Endothelial cell of umbilical vein (primary cell): ENCODE measurements at regions not wholly inside any gene's neighbourhood (a gene's known extent, or its start where the extent isn't known, plus 50 kb on each side); places are given as distances from the start of the nearest gene placed in this dataset.

Experiments used
- BruUV-seq: library from RNA; stranded (reverse); fragments of 400-500 nt; replicated peaks from 2 replicates; lab custom pipeline; 2021; lab: Mats Ljungman, UMichigan
- CTCF ChIA-PET: fragments of 300-600, 350-600 bp; sonication (Branson Sonifier 250); formaldehyde crosslinking; loops from one replicate; lab custom pipeline; 2021; ENCODE audit warnings: antibody characterized with exemption, inconsistent platforms; lab: Charles Lee
- POLR2A ChIA-PET: fragments of 300-600, 350-600 bp; sonication (Branson Sonifier 250); formaldehyde crosslinking; loops from one replicate; lab custom pipeline; 2021; ENCODE audit warnings: antibody characterized with exemption, inconsistent platforms; lab: Charles Lee
- DNase-seq: peaks from one replicate; pipeline ENCODE4 v3.0.0-alpha.2; 2011; ENCODE audit warnings: low read depth, low spot score
- FAIRE-seq: peaks from 2 replicates; lab custom pipeline; 2011; peaks lifted over from hg19 to GRCh38; lab: Jason Lieb, UNC
- H2AFZ ChIP-seq: 2 replicates; pipeline ENCODE4 v1.6.0; 2012; ENCODE audit warnings: low read depth, low read length, control low read depth, inconsistent platforms
- H3K27ac ChIP-seq: 2 replicates; pipeline ENCODE4 v1.5.1; 2011; ENCODE audit warnings: low read depth, mild to moderate bottlenecking, control low read depth, low read length, moderate library complexity; ENCODE audit not compliant: insufficient read depth
- H3K27me3 ChIP-seq, 2 experiments: 2 replicates each; pipeline versions ENCODE4 v1.6.0 to v1.6.1; 2011; ENCODE audit warnings: low read length in 2 of 2, mixed read lengths in 1 of 2; ENCODE audit not compliant: control insufficient read depth in 2 of 2, insufficient read depth in 2 of 2
- H3K36me3 ChIP-seq, 2 experiments: 2 replicates in 1 of 2; 3 replicates in 1 of 2; pipeline ENCODE4 v1.5.1; 2011; ENCODE audit warnings: low read length in 2 of 2, mild to moderate bottlenecking in 1 of 2, moderate library complexity in 1 of 2; ENCODE audit not compliant: control insufficient read depth in 2 of 2, insufficient read depth in 2 of 2; ENCODE audit errors: extremely low read depth in 1 of 2
- H3K4me1 ChIP-seq: 3 replicates; pipeline ENCODE4 v1.5.1; 2011; ENCODE audit warnings: mild to moderate bottlenecking, low read length; ENCODE audit not compliant: control insufficient read depth, insufficient read depth; ENCODE audit errors: extremely low read depth
- H3K4me2 ChIP-seq: 2 replicates; pipeline ENCODE4 v1.6.1; 2011; ENCODE audit warnings: low read length, control low read depth, mixed read lengths; ENCODE audit not compliant: insufficient read depth
- H3K4me3 ChIP-seq, 3 experiments: fragments of 200-600 bp in 1 of 3; sonication (generic), shearing (Covaris generic) in 1 of 3; replicated peaks in 1 of 3; 2 replicates each; pipeline ENCODE4 v1.5.1; 2011 to 2016; ENCODE audit warnings: control low read depth in 3 of 3, low read length in 3 of 3, mild to moderate bottlenecking in 2 of 3, inconsistent platforms in 1 of 3, low read depth in 1 of 3, moderate library complexity in 1 of 3; ENCODE audit not compliant: insufficient read depth in 1 of 3
- H3K79me2 ChIP-seq: 2 replicates; pipeline ENCODE4 v1.6.0; 2012; ENCODE audit warnings: low read length, inconsistent platforms; ENCODE audit not compliant: control insufficient read depth, insufficient read depth
- H3K9ac ChIP-seq: replicated peaks from 2 replicates; pipeline ENCODE3; 2011; ENCODE audit warnings: low read length, control low read depth; ENCODE audit not compliant: insufficient read depth; ENCODE audit errors: extremely low read depth
- H3K9me1 ChIP-seq: replicated peaks from 3 replicates; pipeline ENCODE4 v1.6.0; 2011; ENCODE audit warnings: mild to moderate bottlenecking, low read length; ENCODE audit not compliant: control insufficient read depth, insufficient read depth; ENCODE audit errors: extremely low read depth
- H3K9me3 ChIP-seq: replicated peaks from 2 replicates; pipeline ENCODE4 v1.5.1; 2012; ENCODE audit warnings: low read length, inconsistent platforms; ENCODE audit not compliant: control insufficient read depth, insufficient read depth
- H4K20me1 ChIP-seq: replicated peaks from 2 replicates; pipeline ENCODE3; 2011; ENCODE audit warnings: mild to moderate bottlenecking, low read length; ENCODE audit not compliant: control insufficient read depth, insufficient read depth; ENCODE audit errors: extremely low read depth
- EZH2 ChIP-seq: IDR thresholded peaks from 2 replicates; pipeline ENCODE4 v1.6.1; 2012; ENCODE audit warnings: borderline replicate concordance, low read depth, mild to moderate bottlenecking, moderate library complexity, low read length, inconsistent platforms; ENCODE audit not compliant: severe bottlenecking
- FOS ChIP-seq: IDR thresholded peaks from 2 replicates; pipeline ENCODE4 v1.6.1; 2011; ENCODE audit warnings: mild to moderate bottlenecking, low read length, moderate library complexity, borderline replicate concordance; ENCODE audit not compliant: insufficient read depth
- GATA2 ChIP-seq: IDR thresholded peaks from 2 replicates; pipeline ENCODE4 v1.7.0; 2011; ENCODE audit warnings: low read depth, mild to moderate bottlenecking, moderate library complexity, mixed read lengths, low read length; ENCODE audit not compliant: insufficient read length, insufficient read depth
- JUN ChIP-seq: IDR thresholded peaks from 2 replicates; pipeline ENCODE4 v1.6.1; 2011; ENCODE audit warnings: borderline replicate concordance, low read depth; ENCODE audit not compliant: insufficient read length, insufficient read depth
- MYC ChIP-seq: IDR thresholded peaks from one replicate; pipeline ENCODE4 v1.6.1; 2011; ENCODE audit warnings: mild to moderate bottlenecking, low read depth, low read length
- POLR2A ChIP-seq: IDR thresholded peaks from 2 replicates; pipeline ENCODE4 v1.6.1; 2012; ENCODE audit warnings: low read depth, mild to moderate bottlenecking, control low read depth, low read length
- POLR2AphosphoS5 ChIP-seq: IDR thresholded peaks from 2 replicates; pipeline ENCODE4 v1.6.1; 2012; ENCODE audit warnings: low read depth, mild to moderate bottlenecking, control low read depth, low read length, moderate library complexity; ENCODE audit not compliant: insufficient read depth
- dilution Hi-C: fragments of 300-500 bp; cut with MboI; formaldehyde crosslinking; loops from one replicate; pipeline ENCODE4 v1.15.0; 2019; ENCODE audit warnings: low sequenced_read_pairs; ENCODE audit not compliant: extremely low pct_ligation_motif_present
- intact Hi-C: fragments of 100-400 bp; cut with micrococcal nuclease; formaldehyde crosslinking; loops from one replicate; pipeline ENCODE4 v1.10.0; 2022
- TF ChIP-seq, protein P1 (sequence below), 2 donors: IDR thresholded peaks; 1 replicate in 1 of 2; 2 replicates in 1 of 2; pipeline ENCODE4 v1.5.1; 2011; ENCODE audit warnings: low read length in 2 of 2, mild to moderate bottlenecking in 2 of 2, moderate library complexity in 2 of 2, control low read depth in 1 of 2, inconsistent platforms in 1 of 2, low read depth in 1 of 2; ENCODE audit not compliant: insufficient read depth in 1 of 2; ENCODE audit errors: extremely low read depth in 1 of 2
- TF ChIP-seq, protein P2 (sequence below): IDR thresholded peaks from 2 replicates; pipeline ENCODE4 v1.6.1; 2011; ENCODE audit not compliant: insufficient read depth, insufficient read length

DNA sequence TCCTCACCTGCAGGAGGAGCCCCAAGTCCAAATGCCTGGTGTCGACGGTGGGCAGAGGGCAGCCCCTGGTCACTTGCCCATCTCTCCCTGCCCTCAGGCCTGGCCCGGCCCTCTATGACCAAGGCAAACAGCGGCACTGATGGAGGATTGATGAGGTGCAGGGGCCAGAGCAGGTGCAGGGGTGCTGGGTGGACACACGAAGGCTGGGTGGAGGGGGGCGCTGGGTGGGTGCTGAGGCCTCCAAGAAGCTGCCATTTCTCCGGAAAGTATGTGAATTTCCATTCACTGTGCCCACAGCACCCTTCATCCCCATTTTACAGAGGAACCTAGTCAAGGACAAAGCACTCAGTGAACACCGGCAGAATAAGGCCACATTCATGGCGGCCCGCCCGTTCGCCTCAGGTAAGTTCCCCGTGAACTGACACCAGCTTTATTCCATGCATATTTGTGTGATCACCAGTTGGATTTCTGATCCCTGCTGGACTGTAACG lies 143.8 kb upstream of the PPP1R26 start:
- Histone ChIP-seq H3K27me3 (no peaks in the 10 kb centered on the region), H3K36me3 (no peaks in the 10 kb centered on the region), H3K9me1 (no peaks in the 10 kb centered on the region), H3K9me3 (no peaks in the 10 kb centered on the region), H2AFZ (no peak overlapping the region), H3K4me2 (no peak overlapping the region), H3K9ac (no peak overlapping the region), H3K4me3 (no peak overlapping the region), H3K27ac (no peak overlapping the region), H4K20me1 (no peaks in the 10 kb centered on the region), H3K79me2 (no peaks in the 10 kb centered on the region), H3K4me1 (no peaks in the 10 kb centered on the region)
- DNase-seq (no peak), FAIRE-seq (no peak)
- no TSS peak for BruUV-seq
- POLR2A ChIA-PET: no interaction called here
- dilution Hi-C loops (no loop called here), intact Hi-C loops (no loop called here)
- TF ChIP-seq POLR2A: no peak
- no peak for TF ChIP-seq GATA2
- TF ChIP-seq, protein P1, sequence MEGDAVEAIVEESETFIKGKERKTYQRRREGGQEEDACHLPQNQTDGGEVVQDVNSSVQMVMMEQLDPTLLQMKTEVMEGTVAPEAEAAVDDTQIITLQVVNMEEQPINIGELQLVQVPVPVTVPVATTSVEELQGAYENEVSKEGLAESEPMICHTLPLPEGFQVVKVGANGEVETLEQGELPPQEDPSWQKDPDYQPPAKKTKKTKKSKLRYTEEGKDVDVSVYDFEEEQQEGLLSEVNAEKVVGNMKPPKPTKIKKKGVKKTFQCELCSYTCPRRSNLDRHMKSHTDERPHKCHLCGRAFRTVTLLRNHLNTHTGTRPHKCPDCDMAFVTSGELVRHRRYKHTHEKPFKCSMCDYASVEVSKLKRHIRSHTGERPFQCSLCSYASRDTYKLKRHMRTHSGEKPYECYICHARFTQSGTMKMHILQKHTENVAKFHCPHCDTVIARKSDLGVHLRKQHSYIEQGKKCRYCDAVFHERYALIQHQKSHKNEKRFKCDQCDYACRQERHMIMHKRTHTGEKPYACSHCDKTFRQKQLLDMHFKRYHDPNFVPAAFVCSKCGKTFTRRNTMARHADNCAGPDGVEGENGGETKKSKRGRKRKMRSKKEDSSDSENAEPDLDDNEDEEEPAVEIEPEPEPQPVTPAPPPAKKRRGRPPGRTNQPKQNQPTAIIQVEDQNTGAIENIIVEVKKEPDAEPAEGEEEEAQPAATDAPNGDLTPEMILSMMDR (IDR thresholded peaks at IDR 0.05; ENCODE audit: extremely low read depth in 1 of 2, insufficient read depth in 1 of 2, low read depth in 1 of 2, low read length in 2 of 2): no peak
- TF ChIP-seq JUN: no peak
- TF ChIP-seq, protein P2, sequence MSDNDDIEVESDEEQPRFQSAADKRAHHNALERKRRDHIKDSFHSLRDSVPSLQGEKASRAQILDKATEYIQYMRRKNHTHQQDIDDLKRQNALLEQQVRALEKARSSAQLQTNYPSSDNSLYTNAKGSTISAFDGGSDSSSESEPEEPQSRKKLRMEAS: no peak
- no peak for TF ChIP-seq POLR2AphosphoS5
- TF ChIP-seq EZH2: no peak
- TF ChIP-seq MYC: no peak
- TF ChIP-seq FOS: no peak
- CTCF ChIA-PET: no interaction called here
